ENCODE measurements at regions not wholly inside any gene's neighbourhood (a gene's known extent, or its start where the extent isn't known, plus 50 kb on each side); places are given as distances from the start of the nearest gene placed in this dataset.

DNA sequence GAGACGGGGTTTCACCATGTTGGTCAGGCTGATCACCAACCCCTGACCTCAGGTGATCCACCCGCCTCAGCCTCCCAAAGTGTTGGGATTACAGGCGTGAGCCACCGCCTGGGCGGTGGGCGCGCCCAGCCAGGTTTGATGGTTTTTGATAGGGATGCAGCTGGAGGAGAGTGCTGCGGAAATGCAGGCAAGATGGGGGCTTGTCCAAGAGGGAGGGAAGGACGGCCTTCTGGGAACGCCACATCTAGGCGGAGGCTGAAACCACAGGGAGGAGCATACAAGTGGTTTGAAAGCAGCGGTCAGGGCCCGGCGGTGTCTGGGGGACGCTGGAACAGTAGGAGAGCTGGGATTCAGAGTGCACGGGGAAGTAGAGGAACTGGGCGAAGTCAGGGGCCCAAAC, 134.6 kb downstream of the VRK1 start:
- no peak for DNase-seq

GRCh38 chr14:96934638-96935330, 137.6 kb downstream of the VRK1 start:
- no peak for DNase-seq

DNA sequence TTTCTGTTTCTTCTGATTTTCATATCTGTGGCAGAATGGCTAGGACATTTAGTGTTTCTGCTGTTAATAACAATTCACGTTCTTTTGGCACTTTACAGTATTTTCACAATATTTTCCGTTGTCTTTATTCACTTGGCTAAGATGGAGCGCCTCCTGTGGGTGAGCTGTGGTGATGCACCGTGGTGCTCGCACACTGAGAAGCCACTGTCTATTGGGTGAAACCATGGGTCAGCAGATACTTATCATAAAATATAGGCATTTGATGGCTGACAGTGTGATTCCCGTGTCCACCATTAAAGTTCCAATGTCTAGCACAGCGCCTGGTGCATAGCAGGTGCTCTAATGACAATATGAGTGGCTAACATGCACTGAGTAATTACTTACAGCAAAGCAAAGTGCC, 141.8 kb downstream of the VRK1 start:
- DNase-seq = no peak

GRCh38 chr14:96940009-96940408, 142.8 kb downstream of the VRK1 start:
- DNase-seq = no peak

GRCh38 chr14:96944297-96944696, 147.1 kb downstream of the VRK1 start:
- no peak for DNase-seq

GRCh38 chr14:96945721-96946120, 148.5 kb downstream of the VRK1 start:
- DNase-seq = no peak

DNA sequence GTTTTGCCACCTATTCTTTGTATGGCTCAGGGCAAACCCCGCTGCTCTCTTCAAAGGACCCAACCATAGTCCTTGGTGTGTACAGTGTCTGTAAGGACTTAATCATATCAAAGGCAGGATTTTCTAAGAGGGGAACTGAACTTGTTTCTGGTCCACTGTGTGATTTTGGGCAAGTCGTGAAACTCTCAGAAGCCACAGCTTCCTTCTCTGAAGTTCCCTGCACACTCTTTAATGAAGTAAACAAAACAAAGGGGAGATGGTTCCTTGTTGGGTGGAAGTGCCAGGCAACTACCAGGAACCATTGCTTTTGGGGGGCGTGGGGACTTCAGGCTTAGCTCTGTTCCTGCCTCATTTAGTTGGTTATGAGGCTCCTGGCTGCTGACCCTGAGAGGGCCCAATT, 152.4 kb downstream of the VRK1 start:
- DNase-seq = no peak

DNA sequence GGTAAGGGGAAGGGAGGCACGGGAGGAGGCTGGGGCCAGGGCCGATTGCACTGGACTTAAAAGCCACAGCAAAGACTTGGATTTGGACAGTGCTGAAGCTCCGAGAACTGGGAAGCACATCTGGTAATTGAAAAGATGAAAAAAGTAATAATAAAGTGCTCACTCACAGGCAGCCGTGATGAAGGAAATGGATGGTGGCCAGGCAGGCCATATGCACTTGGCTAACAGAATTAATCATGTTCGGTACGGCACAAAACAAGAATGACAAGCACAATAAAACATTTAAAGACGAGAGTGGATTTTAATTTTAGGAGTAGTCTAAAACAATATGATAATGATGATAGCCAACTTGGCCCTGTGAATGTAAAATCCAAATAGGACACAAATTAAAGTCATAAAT, 154.3 kb downstream of the VRK1 start:
- DNase-seq = no peak

DNA sequence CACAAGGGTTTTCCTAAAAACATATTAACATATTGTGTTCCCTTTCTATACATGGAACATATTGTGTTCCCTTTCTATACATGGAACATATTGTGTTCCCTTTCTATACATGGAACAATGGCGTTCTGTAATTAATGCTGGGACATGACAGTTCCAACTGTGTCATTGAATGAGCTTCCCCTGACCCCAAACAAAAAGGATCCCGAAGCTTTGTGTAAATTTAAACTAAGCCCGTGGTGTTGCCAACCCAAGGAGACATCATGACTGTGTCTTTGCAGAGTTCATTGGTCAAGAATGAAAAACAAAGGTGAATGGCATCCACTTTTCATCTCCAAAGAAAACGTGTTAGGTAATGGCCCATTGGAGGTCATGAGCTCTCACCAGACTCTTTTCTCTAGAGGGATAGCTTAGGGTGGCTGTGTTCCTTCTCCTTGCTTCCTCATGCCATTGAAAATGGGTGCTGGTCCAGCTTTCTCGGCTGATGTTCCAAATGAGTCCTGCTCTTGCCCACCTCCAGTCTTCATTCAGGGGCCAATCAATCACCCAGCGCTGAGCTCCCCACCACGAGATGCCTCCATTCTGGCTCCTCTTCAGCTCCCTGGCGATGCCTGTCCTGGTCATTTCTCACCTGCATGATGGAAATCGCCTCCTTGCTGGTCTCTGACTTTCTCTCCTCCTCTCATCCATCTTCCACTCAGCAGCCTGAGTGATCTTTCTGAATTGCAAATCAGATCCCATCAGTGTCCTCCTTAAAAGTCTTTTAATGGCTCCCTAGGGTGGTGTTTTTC, 156.1 kb downstream of the VRK1 start:
- peak; percentile 18 for DNase-seq

DNA sequence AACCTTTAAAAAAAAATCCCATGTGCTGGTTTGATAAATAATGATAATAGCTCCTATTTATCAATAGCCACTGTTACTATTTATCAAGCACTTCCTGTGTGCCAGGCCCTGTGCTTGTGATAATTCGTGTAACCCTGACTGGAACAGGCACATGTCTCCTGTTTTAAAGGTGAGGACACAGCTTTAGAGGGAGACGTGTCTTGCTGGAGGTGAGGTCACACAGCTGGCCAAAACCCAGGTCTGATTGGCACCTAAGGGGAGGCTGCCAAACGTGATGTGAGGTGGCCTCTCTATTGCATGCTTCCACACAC, 156.6 kb downstream of the VRK1 start:
- DNase-seq = no peak

- no peak for DNase-seq
Observed at GRCh38 chr14:96956464-96957239, 159.5 kb downstream of the VRK1 start.

GRCh38 chr14:96958057-96958456, 160.9 kb downstream of the VRK1 start:
- DNase-seq = no peak

DNA sequence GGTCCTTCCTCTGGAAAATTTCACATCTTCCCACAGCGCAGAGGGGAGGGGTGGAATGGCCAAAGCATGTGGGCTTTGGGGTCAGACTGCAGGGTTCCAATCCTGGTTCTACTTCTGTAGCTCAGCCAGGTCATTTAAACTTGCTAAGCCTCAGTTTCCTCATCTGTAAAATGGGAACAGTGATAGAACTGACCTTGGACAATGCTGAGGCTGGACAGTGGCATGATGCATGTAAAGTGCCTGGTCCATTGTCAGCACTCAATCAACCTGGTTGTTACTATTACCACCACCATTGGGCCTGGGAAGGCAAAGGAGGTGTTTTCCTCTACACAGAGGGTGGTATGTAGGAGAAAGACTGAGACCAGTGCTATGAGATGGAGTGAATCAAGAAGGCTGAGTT, 162.8 kb downstream of the VRK1 start:
- no peak for DNase-seq

DNA sequence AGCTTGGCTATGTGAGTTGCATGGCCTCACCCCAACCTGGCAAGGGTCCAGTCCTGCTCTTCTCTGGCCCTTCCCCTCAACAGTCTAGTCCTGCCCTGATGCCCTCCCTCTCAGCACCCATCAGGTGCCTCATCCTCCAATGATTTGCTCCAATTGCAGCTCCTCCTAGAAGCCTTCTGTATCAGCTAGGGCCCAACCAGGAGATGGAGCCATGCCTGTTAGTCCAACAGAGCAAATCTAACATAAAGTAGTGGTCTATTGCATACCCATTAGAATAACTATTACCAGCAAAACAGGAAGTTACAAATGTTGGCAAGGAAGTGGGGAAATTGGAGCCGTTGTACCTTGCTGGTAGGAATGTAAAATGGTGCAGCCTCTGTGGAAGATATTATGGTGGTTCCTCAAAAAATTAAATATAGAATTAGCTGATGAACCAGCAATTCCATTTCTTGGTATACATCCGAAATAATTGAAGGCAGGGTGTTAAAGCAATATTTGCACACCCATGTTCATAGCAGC, 163.5 kb downstream of the VRK1 start:
- DNase-seq = no peak

GRCh38 chr14:96961895-96962294, 164.7 kb downstream of the VRK1 start:
- DNase-seq = no peak

GRCh38 chr14:96962337-96962736, 165.2 kb downstream of the VRK1 start:
- no peak for DNase-seq

- DNase-seq = no peak
Observed at GRCh38 chr14:96964726-96965415, 167.7 kb downstream of the VRK1 start.

GRCh38 chr14:96965885-96966595, 168.9 kb downstream of the VRK1 start:
- no peak for DNase-seq

DNA sequence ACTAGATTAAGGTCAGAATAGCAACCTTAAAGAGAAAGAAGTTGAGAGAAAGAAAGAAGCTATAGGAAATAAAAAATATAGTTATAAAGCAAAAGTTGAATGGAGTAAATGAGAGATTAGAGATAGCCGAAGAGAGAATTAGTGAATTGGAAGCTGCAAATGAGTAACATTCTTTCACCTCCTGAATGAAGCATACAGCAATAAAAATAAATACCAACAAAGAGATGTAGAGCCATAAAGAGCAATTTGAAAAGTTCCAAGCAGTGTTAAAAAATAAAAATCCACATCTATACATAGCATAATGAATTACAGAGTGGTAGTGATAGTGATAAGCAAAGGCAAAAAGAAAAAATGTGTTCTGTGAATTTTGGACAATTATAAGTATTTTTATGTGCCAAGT, 177.9 kb downstream of the VRK1 start:
- no peak for DNase-seq

DNA sequence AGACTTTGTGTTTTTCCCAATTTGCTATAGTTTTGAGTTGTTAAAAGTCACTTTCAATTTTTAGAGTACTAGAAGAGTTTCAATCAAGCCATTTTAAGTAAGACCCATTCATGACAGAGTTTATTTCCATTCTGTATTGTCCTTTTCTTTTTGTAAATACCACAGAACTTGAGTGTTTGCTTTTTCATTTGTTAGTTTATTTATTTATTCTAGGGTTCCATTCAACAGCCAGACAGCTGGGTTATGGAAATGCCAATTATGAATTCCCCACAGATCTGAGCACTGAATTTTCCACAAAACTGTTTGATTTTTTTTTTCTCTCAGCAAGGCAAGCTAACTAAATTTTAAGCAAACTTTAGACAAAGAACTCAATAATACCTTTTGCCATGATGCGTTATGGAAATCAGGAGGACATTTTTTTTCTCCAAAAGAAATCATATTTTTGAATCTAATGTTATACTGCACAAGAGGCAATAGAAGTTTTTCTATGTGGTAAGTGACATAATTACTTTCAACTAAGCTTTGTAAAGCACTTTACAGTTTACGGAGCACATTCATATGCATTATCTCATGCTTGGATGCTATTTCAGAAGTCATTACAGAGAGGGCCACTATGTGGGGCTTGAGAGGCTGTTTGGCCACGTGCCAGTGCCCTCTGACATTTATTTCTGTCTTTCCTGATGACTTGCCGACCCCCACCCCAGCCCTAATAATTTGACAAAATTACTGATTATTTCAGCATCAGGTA, 181.5 kb downstream of the VRK1 start:
- DNase-seq = no peak

- no peak for DNase-seq
Observed at GRCh38 chr14:96979611-96980074, 182.5 kb downstream of the VRK1 start.

- DNase-seq = no peak
Observed at GRCh38 chr14:96980835-96981234, 183.7 kb downstream of the VRK1 start.
